A549 (cell line): ENCODE measurements at regions not wholly inside any gene's neighbourhood (a gene's known extent, or its start where the extent isn't known, plus 50 kb on each side); places are given as distances from the start of the nearest gene placed in this dataset.

Source experiments
- CTCF ChIP-seq: fragments of >200 bp; sonication (Bioruptor Twin); formaldehyde crosslinking; IDR thresholded peaks from 3 replicates; pipeline ENCODE4 v1.5.1; 2016
- FOXS1 ChIP-seq: fragments of 250-450 bp; sonication (Bioruptor Pico); IDR thresholded peaks from 2 replicates; pipeline ENCODE4 v1.5.0; 2020; ENCODE audit warnings: mild to moderate bottlenecking, moderate library complexity
- JUN ChIP-seq, 2 experiments: fragments of >200 bp; sonication (Bioruptor Twin); formaldehyde crosslinking; IDR thresholded peaks; 2 replicates in 1 of 2; 3 replicates in 1 of 2; pipeline ENCODE4 v1.6.1; 2016 to 2017
- JUNB ChIP-seq: fragments of >200 bp; sonication (Bioruptor Twin); formaldehyde crosslinking; IDR thresholded peaks from 2 replicates; pipeline ENCODE4 v1.6.1; 2016
- KDM5A ChIP-seq: fragments of 200-600 bp; sonication (generic); IDR thresholded peaks from 2 replicates; pipeline ENCODE4 v1.6.1; 2016; ENCODE audit warnings: antibody characterized with exemption, mild to moderate bottlenecking
- NFE2L2 ChIP-seq: fragments of 150-350 bp; conservative IDR thresholded peaks from 2 replicates; pipeline ENCODE4 v1.6.1; 2014; ENCODE audit warnings: low read length
- REST ChIP-seq: fragments of 200-600 bp; sonication (generic); IDR thresholded peaks from 2 replicates; pipeline ENCODE4 v1.6.1; 2016; ENCODE audit warnings: antibody characterized with exemption, mild to moderate bottlenecking, moderate library complexity
- RFX5 ChIP-seq: fragments of 450-650 bp; IDR thresholded peaks from 2 replicates; pipeline ENCODE4 v1.7.1; 2014; ENCODE audit warnings: antibody characterized with exemption, mild to moderate bottlenecking, moderate library complexity
- SREBF2 ChIP-seq: fragments of 450-650 bp; IDR thresholded peaks from 2 replicates; pipeline ENCODE4 v1.6.1; 2014; ENCODE audit warnings: mild to moderate bottlenecking, moderate library complexity
- ZSCAN20 ChIP-seq: fragments of 250-450 bp; sonication (Bioruptor Pico); IDR thresholded peaks from 2 replicates; pipeline ENCODE4 v1.8.0; 2022; ENCODE audit warnings: mild to moderate bottlenecking, moderate library complexity

- no peak for TF ChIP-seq CTCF
- no peak for TF ChIP-seq RFX5
- TF ChIP-seq NFE2L2, result no peak
- no peak for TF ChIP-seq JUN (IDR thresholded peaks at IDR 0.05)
- no peak for TF ChIP-seq KDM5A
- TF ChIP-seq REST, result no peak
- no peak for TF ChIP-seq JUNB
- no peak for TF ChIP-seq SREBF2
- TF ChIP-seq FOXS1, result no peak
- TF ChIP-seq ZSCAN20 (CRISPR knock-in tag), result no peak
These were observed 485.9 kb upstream of the KLF4 start for GRCh38 chr9:107975426-107976010.
